HCT116 (cell line): ENCODE measurements at regions not wholly inside any gene's neighbourhood (a gene's known extent, or its start where the extent isn't known, plus 50 kb on each side); places are given as distances from the start of the nearest gene placed in this dataset.

ENCODE experiments used
- ATAC-seq: fragments of 200-7000 bp; cut with Tn5 transposase; 2 replicates; pipeline ENCODE4 v1.9.1; 2020; ENCODE audit warnings: mild to moderate bottlenecking, moderate library complexity
- BruUV-seq: library from RNA; stranded (reverse); fragments of 400-500 nt; replicated peaks from 2 replicates; lab custom pipeline; 2021; lab: Mats Ljungman, UMichigan
- CTCF ChIA-PET: fragments of 300-600 bp; sonication (Branson Sonifier 250); formaldehyde crosslinking; loops from one replicate; lab custom pipeline; 2021; ENCODE audit warnings: antibody characterized with exemption; lab: Charles Lee
- POLR2A ChIA-PET: fragments of 300-600, 350-600 bp; sonication (Branson Sonifier 250); formaldehyde crosslinking; loops from one replicate; lab custom pipeline; 2021; ENCODE audit warnings: antibody characterized with exemption; lab: Charles Lee
- RAD21 ChIA-PET, 2 experiments: fragments of 300-600 bp; sonication (Branson Sonifier 250); formaldehyde crosslinking; loops; one replicate each; lab custom pipeline; 2023; ENCODE audit warnings: low total read pairs in 2 of 2; ENCODE audit not compliant: uncharacterized antibody in 2 of 2, unreplicated experiment in 2 of 2, low non-redundant PET in 1 of 2; lab: Charles Lee
- DNase-seq: peaks from one replicate; pipeline ENCODE4 v3.0.0-alpha.2; 2010; ENCODE audit warnings: low read depth, low spot score
- H2AFZ ChIP-seq: fragments of 200-600 bp; shearing (Covaris generic), sonication (generic); 2 replicates; pipeline ENCODE4 v1.6.1; 2017; ENCODE audit warnings: low read depth, mixed run types, mixed read lengths, antibody characterized with exemption, low read length; ENCODE audit not compliant: poor library complexity, severe bottlenecking
- H3K27ac ChIP-seq: 2 replicates; pipeline ENCODE4 v1.5.1; 2012; ENCODE audit warnings: low read depth, low read length
- H3K27me3 ChIP-seq: fragments of 200-600 bp; sonication (generic); 2 replicates; pipeline ENCODE4 v1.6.1; 2016; ENCODE audit warnings: mixed run types, low read length, mixed read lengths; ENCODE audit not compliant: insufficient read depth
- H3K36me3 ChIP-seq, 2 experiments: fragments of 200-500 bp in 1 of 2; fragments of 200-600 bp in 1 of 2; sonication (Bioruptor generic) in 1 of 2; sonication (generic) in 1 of 2; 2 replicates each; pipeline versions ENCODE4 v1.5.1 to v1.6.1; 2014 to 2016; ENCODE audit warnings: low read length in 2 of 2, inconsistent platforms in 1 of 2, mixed read lengths in 1 of 2, mixed run types in 1 of 2; ENCODE audit not compliant: insufficient read depth in 2 of 2, control insufficient read depth in 1 of 2
- H3K4me1 ChIP-seq, 2 experiments: fragments of 200-600 bp in 1 of 2; sonication (generic) in 1 of 2; 2 replicates each; pipeline versions ENCODE4 v1.5.1 to v1.6.1; 2012 to 2017; ENCODE audit warnings: low read length in 2 of 2, inconsistent platforms in 1 of 2, mild to moderate bottlenecking in 1 of 2, mixed read lengths in 1 of 2, mixed run types in 1 of 2, moderate library complexity in 1 of 2; ENCODE audit not compliant: insufficient read depth in 2 of 2, control insufficient read depth in 1 of 2
- H3K4me2 ChIP-seq: fragments of 200-600 bp; sonication (generic); 2 replicates; pipeline ENCODE4 v1.6.1; 2017; ENCODE audit warnings: mixed run types, low read length, mixed read lengths
- H3K4me3 ChIP-seq, 2 experiments: fragments of 200-600 bp in 1 of 2; sonication (generic) in 1 of 2; replicated peaks in 1 of 2; 2 replicates each; pipeline ENCODE4 v1.5.1; 2011 to 2016; ENCODE audit warnings: low read length in 2 of 2, control low read depth in 1 of 2, low read depth in 1 of 2, mild to moderate bottlenecking in 1 of 2, mixed read lengths in 1 of 2, mixed run types in 1 of 2
- H3K79me2 ChIP-seq: fragments of 200-600 bp; sonication (generic); 2 replicates; pipeline ENCODE4 v1.6.1; 2017; ENCODE audit warnings: mild to moderate bottlenecking, mixed run types, low read length, moderate library complexity, mixed read lengths; ENCODE audit not compliant: insufficient read depth
- H3K9ac ChIP-seq: fragments of 200-600 bp; sonication (generic); 2 replicates; pipeline ENCODE4 v1.6.1; 2016; ENCODE audit warnings: low read length, mixed read lengths
- H3K9me2 ChIP-seq: fragments of 200-600 bp; sonication (generic), shearing (Covaris generic); 2 replicates; pipeline ENCODE4 v1.6.1; 2017; ENCODE audit warnings: mixed run types, mild to moderate bottlenecking, moderate library complexity; ENCODE audit not compliant: insufficient read depth
- H3K9me3 ChIP-seq, 2 experiments: fragments of 200-500 bp in 1 of 2; fragments of 200-600 bp in 1 of 2; sonication (Bioruptor generic) in 1 of 2; sonication (generic) in 1 of 2; 2 replicates each; pipeline ENCODE4 v1.6.1; 2014 to 2017; ENCODE audit warnings: low read length in 2 of 2, mixed read lengths in 2 of 2, inconsistent platforms in 1 of 2, low read depth in 1 of 2, mild to moderate bottlenecking in 1 of 2, mixed run types in 1 of 2, moderate library complexity in 1 of 2; ENCODE audit not compliant: control insufficient read depth in 1 of 2, insufficient read depth in 1 of 2
- H4K20me1 ChIP-seq: fragments of 200-600 bp; sonication (generic), shearing (Covaris generic); 2 replicates; pipeline ENCODE4 v1.6.1; 2017; ENCODE audit warnings: mixed run types, mild to moderate bottlenecking, moderate library complexity; ENCODE audit not compliant: insufficient read depth
- ATF3 ChIP-seq: IDR thresholded peaks from 2 replicates; pipeline ENCODE4 v1.6.1; 2012
- CBX3 ChIP-seq: IDR thresholded peaks from 2 replicates; pipeline ENCODE4 v1.6.1; 2012; ENCODE audit warnings: low read depth
- CEBPB ChIP-seq: IDR thresholded peaks from 2 replicates; pipeline ENCODE4 v1.6.1; 2012; ENCODE audit warnings: low read depth
- CTCF ChIP-seq, 3 experiments: fragments of 200-600 bp in 1 of 3; sonication (generic) in 1 of 3; IDR thresholded peaks in 2 of 3; conservative IDR thresholded peaks in 1 of 3; 2 replicates each; pipeline ENCODE4 v1.5.1; 2012 to 2017; ENCODE audit warnings: low read depth in 2 of 3, low read length in 2 of 3, antibody characterized with exemption in 1 of 3, borderline replicate concordance in 1 of 3, control low read depth in 1 of 3, mild to moderate bottlenecking in 1 of 3, mixed read lengths in 1 of 3, mixed run types in 1 of 3, moderate library complexity in 1 of 3; ENCODE audit not compliant: insufficient read depth in 1 of 3
- EGR1 ChIP-seq: IDR thresholded peaks from 2 replicates; pipeline ENCODE4 v1.6.1; 2012; ENCODE audit warnings: low read depth
- ELF1 ChIP-seq: IDR thresholded peaks from 2 replicates; pipeline ENCODE4 v1.6.1; 2012; ENCODE audit warnings: low read depth, borderline replicate concordance
- EZH2 ChIP-seq: fragments of 200-600 bp; sonication (generic); IDR thresholded peaks from 2 replicates; pipeline ENCODE4 v1.6.1; 2017; ENCODE audit warnings: antibody characterized with exemption, mixed run types
- JUND ChIP-seq: IDR thresholded peaks from 2 replicates; pipeline ENCODE4 v1.6.1; 2012
- POLR2AphosphoS5 ChIP-seq: IDR thresholded peaks from 2 replicates; pipeline ENCODE4 v1.6.1; 2011; ENCODE audit warnings: mild to moderate bottlenecking, low read depth, low read length, moderate library complexity
- REST ChIP-seq: IDR thresholded peaks from 2 replicates; pipeline ENCODE4 v1.6.1; 2012; ENCODE audit warnings: low read depth
- SIN3A ChIP-seq: IDR thresholded peaks from 2 replicates; pipeline ENCODE4 v1.6.1; 2012; ENCODE audit warnings: low read depth
- SRF ChIP-seq: IDR thresholded peaks from 2 replicates; pipeline ENCODE4 v1.6.1; 2012; ENCODE audit warnings: low read depth
- YY1 ChIP-seq: IDR thresholded peaks from 2 replicates; pipeline ENCODE4 v1.6.1; 2011; ENCODE audit warnings: low read length, low read depth, moderate library complexity, mild to moderate bottlenecking; ENCODE audit not compliant: insufficient replicate concordance; ENCODE audit errors: extremely low read depth
- ZNF274 ChIP-seq: fragments of 200-500 bp; sonication (Bioruptor generic); IDR thresholded peaks from 2 replicates; pipeline ENCODE4 v1.6.1; 2014; ENCODE audit warnings: mild to moderate bottlenecking, low read depth, low read length, inconsistent platforms
- intact Hi-C: fragments of 100-400 bp; cut with micrococcal nuclease; formaldehyde crosslinking; loops from 2 replicates; pipeline ENCODE4 v1.10.0; 2022

- TF ChIP-seq CTCF (IDR thresholded peaks at IDR 0.05 in 2 of 3, conservative IDR thresholded peaks at IDR 0.05 in 1 of 3; ENCODE audit: borderline replicate concordance in 1 of 3, insufficient read depth in 1 of 3, low read depth in 2 of 3, low read length in 2 of 3) (no peak), EZH2 (no peak), EGR1 (no peak), ATF3 (no peak), ELF1 (no peak), CEBPB (no peak), ZNF274 (no peak), SRF (no peak)
Measured at GRCh38 chr10:31642281-31642680, 286.4 kb downstream of the ARHGAP12 start (continued).

GRCh38 chr10:31635415-31636065, 293.1 kb downstream of the ARHGAP12 start:
- no peaks in the 10 kb centered on the region for H3K27me3 ChIP-seq
- H3K4me3 ChIP-seq: no peak overlapping the region
- H3K9me2 ChIP-seq: no peaks in the 10 kb centered on the region
- H2AFZ ChIP-seq: no peak overlapping the region
- TF ChIP-seq REST (no peak), YY1 (no peak), ZNF274 (no peak), CBX3 (no peak), POLR2AphosphoS5 (no peak), ATF3 (no peak), SIN3A (no peak), EGR1 (no peak), JUND (no peak)
- ChIA-PET POLR2A (no interaction called here), CTCF (no interaction called here), RAD21 (no interaction called here)
- intact Hi-C loops: no loop called here
- DNase-seq (no peak), ATAC-seq (no peak)
- H3K9ac ChIP-seq: no peak overlapping the region
- no TSS peak for BruUV-seq
- no peaks in the 10 kb centered on the region for H4K20me1 ChIP-seq
- no peaks in the 10 kb centered on the region; a peak in 1 of 4 replicates for H3K9me3 ChIP-seq
- H3K36me3 ChIP-seq: no peaks in the 10 kb centered on the region
- no peak overlapping the region for H3K27ac ChIP-seq
- H3K4me1 ChIP-seq: no peaks in the 10 kb centered on the region
- H3K4me2 ChIP-seq: no peak overlapping the region
- H3K79me2 ChIP-seq: no peaks in the 10 kb centered on the region
